Epidermal melanocyte (primary cell): ENCODE measurements at regions not wholly inside any gene's neighbourhood (a gene's known extent, or its start where the extent isn't known, plus 50 kb on each side); places are given as distances from the start of the nearest gene placed in this dataset.
"Not testable (repeated sequence)": the region's sequence is repeated elsewhere in the genome, so short reads cannot be mapped to it uniquely, and the experiment has no call there.

Experiments
- DNase-seq: peaks from one replicate; pipeline ENCODE4 v3.0.0; 2011; ENCODE audit warnings: low spot score; ENCODE audit not compliant: insufficient read length

DNA sequence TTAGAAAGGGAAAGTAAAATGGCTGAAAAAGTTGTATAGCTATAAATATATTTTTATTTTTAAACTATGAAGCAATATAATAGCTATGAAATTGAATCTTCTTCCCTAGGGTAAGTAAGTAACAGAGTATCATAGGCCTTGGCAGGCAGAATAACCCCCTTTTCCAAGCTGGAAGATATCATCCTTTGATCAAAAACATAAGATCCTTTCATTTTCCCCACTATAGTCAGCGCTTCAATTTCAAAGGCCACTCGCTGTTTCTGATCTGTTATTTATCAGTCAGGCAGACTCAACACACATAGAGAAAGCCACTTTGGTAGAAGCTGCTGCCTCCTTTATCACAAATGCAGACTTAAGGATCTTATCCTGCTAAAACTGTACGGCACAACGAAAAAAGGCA lies 74.0 kb upstream of the UBE2E2 start:
- DNase-seq: no peak

DNA sequence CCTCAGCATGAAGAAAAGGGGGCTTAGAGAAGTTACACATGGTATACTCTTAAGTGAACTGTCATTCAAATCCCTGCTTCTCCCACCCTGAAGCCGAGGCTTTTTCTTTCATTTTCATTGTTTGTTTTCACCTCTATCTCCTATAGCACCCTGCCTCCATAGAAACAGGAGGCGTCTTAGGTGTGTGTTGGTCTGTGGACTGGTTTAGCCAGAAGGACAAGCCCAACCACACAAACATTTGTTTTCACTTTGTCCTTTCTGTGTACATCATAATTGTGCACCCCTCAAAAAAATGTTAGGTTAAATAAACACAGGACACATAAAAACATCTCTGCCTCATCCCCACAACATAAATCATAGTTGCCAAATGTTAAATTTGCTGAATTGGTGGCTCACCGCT lies 73.3 kb upstream of the UBE2E2 start:
- DNase-seq: no peak

DNA sequence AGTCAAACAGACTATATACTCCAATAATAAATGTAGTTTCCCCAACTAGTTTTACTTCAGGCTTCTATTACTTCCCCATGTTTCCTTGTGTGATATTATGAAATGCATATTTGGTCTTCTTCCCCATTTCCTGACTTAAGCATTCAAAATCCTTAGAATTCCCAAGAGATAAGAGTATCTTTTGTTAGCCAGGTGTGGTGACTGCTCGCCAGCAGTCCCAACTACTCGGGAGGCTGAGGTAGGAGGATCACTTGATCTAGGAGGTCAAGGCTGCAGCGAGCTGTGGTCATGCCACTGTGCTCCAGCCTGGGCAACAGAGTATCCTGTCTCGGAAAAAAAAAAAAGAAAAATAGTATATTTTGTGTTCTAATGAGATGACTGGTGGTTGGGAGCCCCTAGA lies 72.7 kb upstream of the UBE2E2 start:
- no peak for DNase-seq

DNA sequence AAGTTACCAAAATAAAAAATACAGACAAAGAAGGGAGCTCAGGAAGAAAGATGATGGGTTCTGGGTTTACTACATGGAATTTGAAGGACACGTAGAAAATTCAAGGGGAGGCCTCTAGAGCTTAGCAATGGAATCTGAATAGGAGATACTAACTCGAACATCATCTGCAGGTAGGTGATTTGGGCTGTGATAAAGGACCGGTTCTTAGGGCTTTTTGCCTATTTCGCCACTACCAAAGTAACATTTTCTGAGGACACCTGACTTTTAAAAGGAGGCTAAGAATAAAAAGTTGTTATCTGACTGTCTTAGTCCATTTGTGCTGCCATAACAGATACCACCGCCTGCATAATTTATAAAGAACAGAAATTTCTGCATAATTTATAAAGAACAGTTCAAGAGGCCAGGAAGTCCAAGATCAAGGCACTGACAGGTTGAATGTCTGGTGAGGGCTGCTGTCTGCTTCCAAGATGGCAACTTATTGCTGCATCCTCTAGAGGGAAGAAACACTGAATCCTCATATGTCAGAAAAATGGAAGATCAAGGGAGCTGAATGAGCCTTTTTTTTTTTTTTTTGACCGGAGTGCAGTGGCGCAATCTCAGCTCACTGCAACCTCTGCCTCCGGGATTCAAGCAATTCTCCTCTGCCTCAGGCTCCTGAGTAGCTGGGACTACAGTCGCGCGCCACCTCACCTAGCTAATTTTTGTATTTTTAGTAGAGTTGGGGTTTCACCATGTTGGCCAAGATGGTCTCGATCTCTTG lies 67.9 kb upstream of the UBE2E2 start:
- no peak for DNase-seq

GRCh38 chr3:23136054-23136453 lies 67.1 kb upstream of the UBE2E2 start:
- DNase-seq: no peak

DNA sequence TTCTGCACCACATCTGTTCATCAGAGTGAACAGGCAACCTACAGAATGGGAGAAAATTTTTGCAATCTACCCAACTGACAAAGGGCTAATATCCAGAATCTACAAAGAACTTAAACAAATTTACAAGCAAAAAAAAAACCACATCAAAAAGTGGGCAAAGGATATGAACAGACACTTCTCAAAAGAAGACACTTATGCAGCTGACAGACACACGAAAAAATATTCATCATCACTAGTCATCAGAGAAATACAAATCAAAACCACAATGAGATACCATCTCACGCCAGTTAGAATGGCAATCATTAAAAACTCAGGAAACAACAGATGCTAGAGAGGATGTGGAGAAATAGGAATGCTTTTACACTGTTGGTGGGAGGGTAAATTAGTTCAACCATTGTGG lies 59.1 kb upstream of the UBE2E2 start:
- not testable (repeated sequence) for DNase-seq

DNA sequence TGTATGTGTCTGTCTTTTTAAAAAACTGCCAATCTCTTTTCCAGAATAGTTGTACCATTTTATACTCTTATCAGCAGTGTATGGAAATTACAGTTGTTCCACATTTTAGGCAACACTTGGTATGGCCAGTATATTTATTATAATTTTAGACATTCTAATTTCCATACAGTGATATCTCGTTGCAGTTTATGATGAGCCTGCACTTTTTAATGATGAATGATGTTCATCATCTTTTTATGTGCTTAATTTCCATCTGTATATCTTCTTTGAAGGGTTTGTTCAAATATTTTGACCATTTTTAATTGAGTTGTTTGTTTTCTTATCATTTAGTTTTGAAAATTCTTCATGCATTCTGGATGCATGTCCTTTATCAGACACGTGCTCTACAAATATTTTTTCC lies 57.0 kb upstream of the UBE2E2 start:
- no peak for DNase-seq

GRCh38 chr3:23152989-23153388 lies 50.1 kb upstream of the UBE2E2 start:
- no peak for DNase-seq
